DMS153 (cell line): ENCODE measurements at regions not wholly inside any gene's neighbourhood (a gene's known extent, or its start where the extent isn't known, plus 50 kb on each side); places are given as distances from the start of the nearest gene placed in this dataset.
"Not testable (repeated sequence)": the region's sequence is repeated elsewhere in the genome, so short reads cannot be mapped to it uniquely, and the experiment has no call there.

ENCODE experiments used
- DNase-seq: peaks from one replicate; lab custom pipeline; 2025; lab: John Stamatoyannopoulos, UW

DNA sequence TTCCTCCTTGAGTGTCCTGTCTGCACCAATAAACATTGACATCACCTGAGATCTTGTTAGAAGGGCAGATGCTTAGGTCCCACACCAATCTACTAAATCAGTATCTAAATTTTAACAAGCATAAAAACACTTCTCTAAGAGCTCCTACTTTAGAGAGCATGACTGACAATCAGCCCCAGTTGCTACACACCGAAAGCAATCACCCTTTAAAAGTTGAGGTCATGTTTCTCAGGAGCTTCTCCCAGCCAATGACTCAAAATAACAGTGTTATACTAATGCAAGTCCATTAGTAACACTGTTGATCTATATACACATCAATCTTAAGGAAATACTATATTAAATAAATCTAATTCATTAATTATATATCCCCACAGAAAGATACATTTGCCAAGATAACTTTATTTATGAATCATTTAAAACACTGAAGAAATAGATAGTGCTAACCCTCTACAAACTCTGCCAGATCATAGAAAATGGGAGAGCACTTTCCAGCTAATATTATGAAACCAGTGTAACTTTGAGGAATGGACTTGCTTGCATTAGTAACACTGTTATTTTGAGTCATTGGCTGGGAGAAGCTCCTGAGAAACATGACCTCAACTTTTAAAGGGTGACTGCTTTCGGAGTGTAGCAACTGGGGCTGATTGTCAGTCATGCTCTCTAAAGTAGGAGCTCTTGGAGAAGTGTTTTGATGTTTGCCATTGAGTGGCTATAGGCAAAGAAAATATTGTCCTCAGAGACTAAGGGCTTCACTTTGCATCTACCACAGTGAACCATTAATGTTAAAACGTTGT lies 109.8 kb upstream of the HDX start:
- DNase-seq: no peak

DNA sequence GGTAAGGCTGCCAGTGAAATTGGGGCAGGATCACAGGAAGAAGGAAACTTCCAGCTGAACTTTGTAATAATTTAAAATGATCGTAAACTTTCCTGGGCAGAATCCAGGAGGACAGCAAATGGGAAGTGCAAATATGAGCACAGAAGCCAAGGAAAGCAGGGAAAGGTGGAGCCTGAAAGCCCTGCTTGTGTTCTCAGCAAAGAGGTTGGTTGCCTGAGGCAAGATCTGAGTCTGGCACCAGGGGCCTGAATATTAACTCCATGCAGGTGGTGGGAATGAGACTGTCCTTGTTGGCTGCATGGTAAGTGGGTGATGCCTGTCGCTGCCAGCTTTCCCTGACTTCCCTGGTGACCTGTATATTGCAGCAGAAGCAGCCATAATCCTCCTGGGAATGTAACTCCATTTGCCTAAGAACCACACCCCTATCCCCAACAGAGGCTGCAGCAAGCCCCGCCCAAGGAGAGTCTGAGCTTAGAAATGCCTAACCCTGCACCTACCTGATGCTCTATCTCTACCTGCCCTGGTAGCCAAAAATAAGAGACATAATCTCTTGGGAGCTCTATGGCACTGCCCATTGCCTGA lies 132.0 kb upstream of the HDX start:
- DNase-seq: no peak

DNA sequence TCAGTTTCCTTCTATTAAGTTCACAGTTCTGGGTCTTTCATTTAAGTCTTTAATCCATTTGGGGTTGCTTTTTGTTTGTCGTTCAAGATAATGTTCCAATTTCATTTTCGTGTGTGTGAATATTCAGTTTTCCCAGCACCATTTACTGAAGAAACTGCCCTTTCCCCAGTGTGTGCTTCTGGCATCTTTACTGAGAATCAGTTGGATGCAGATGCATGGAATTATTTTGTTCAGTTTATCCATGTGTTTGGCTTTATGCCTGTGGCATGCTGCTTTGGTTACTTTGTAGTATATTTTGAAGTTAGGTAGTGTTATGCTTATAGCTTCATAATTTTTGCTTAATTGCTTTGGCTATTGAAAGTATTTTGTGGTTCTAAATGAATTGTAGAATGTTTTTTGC lies 163.8 kb upstream of the HDX start:
- no peak for DNase-seq

DNA sequence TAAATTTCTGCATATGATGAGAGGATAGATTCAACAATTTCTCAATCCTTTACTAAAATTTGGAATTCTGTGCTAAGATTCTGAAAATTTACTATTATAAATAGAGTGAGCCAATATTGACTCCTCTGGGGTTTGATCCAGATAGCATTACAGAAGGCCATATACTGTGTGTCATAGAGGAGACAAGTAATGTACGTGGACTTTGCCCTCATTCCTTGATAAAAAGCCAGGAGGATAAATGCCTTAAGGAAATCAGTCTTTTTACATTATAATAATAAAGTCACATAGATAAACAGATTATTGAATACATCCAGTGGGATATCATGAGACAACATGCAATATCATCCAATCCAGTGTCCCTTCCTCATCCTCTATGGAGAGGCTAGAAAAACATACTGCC lies 188.0 kb upstream of the HDX start:
- no peak for DNase-seq

DNA sequence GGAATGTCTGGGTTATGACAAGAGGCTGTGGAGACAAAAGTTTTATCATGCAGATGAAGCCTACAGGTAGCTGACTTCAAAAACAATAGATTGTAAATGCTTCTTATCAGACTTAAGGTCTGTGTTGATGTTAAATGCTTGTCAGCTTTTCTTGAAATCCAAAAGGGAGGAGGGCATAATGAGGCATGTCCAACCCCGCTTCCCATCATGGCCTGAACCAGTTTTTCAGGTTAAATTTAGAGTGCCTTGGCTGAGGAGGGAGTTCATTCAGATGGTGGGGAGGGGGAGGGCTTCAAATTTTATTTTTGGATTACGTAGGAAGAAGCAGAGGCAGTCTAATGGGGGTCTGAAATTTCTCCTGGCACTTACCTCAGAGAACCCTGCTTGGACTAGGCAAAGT lies 207.7 kb upstream of the HDX start:
- DNase-seq: no peak

DNA sequence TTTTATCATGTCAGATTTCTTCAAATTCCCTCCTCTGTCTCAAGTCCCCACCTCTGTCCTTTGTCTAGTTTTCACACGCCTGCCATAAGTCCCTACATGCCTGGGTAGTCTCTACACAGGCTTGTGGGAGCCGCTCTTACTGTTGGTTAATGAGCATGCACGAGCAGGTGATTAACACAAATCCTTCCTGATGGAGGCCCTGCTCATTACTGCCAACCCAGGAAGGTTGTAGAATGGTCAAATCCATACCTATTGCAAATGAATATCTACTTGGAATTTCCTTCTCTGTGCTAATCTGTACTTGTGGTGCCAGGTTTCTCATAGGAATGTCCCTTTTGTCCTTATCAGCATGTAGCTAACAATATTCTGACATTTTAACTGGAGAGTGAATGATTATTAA lies 208.4 kb upstream of the HDX start:
- DNase-seq: no peak

DNA sequence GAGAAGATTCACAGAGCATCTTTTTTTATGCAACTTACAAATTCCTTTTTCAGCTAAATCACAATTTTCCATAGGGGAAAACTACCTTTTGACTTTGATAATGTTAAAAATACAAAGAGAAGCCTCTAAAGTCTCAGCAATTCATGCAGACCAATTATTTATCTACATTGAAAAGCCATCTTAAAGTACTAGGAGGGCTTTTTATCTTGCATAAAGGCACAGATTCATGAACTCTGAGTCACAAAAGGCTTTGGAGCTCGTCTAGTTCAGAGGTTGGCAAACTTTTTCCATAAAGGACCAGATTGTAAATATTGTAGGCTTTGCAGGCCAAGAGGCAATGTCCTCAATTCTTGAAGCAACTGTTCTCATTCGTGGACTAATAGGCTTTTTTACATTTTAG lies 210.4 kb upstream of the HDX start:
- no peak for DNase-seq

DNA sequence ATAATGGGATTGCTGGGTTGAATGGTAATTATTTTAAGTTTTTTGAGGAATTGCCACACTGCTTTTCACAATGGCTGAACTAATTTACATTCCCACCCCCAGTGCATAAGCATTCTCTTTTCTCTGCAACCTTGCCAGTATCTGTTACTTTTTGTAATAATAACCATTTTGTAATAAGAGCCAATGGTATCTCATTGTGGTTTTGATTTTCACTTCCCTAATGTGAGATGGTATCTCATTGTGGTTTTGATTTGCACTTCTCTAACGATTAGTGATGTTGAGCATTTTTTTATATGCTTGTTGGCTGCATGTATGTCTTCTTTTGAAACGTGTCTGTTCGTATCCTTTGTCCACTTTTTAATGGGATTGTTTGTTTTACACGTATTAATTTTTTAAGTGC lies 213.1 kb upstream of the HDX start:
- no peak for DNase-seq

DNA sequence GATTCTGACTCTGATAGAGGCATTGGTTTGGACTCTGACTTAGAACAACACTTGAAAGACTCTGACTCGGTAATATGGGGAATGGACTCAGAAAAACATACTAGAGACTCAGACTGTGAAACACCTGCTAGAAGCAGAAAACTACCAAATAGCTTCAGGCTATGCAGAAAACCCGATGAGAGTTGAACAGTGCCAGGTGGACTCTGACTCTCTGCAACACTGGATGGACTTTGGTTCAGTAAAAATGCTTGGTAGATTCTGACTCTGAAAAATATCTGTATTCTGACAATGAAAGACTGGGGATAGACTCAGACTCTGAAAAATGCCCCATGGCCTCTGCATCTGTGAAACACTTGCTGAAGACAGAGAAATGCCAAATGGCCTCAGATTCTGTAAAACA lies 215.1 kb upstream of the HDX start:
- no peak for DNase-seq

DNA sequence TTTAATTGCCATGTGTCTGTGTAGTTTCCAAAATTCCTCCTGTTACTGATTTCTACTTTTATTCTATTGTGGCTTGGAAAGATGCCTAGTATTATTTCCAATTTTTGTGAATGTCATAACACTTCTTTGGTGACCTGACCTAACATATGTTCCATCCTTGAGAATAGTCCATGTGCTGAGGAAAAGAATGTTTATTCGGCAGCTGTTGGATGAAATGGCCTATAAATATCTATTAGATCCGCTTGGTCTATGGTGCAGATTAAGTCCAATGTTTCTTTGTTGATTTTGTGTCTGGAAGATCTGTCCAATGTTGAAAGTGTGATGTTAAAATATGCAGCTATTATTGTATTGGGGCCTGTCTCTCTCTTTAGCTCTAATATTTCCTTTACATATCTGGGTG lies 219.2 kb upstream of the HDX start:
- no peak for DNase-seq

DNA sequence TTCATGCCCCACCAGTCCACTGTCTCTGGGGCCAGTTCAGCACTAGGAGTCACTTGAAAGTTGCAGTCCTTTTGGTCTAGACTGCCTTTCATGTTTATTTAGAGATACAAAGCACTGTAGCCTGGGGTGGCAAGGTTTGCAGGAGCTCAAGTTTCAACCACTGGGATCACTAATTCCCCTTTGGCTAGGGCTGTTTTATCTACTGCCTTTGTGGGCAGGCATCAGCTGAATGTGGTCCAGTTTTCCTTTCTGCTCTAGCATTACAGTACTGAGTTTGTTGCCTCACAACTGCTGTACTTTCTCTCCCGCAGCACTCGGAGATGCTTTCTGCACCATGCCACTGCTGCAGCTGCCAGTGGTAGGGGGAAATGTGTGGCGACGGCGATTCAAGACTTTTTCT lies 222.3 kb upstream of the HDX start:
- DNase-seq: no peak

DNA sequence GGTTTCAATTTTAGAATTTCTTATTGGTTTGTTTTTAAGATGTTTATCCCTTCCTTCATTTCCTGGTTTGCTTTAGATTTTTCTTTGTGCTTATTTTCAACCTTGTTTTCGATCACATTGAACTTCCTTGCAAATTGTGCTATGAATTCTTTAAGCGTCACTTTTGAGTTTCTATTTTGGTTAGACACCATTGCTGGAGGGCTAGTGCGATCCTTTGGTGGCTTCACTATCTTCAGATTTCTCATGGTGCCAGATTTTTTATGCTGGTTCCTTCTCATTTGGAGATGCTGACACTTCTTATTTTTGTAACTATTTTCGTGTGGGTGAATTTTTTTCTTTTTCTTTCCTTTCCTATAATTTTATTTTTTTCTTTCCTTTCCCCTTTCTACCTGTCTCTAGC lies 227.2 kb upstream of the HDX start:
- DNase-seq: no peak

DNA sequence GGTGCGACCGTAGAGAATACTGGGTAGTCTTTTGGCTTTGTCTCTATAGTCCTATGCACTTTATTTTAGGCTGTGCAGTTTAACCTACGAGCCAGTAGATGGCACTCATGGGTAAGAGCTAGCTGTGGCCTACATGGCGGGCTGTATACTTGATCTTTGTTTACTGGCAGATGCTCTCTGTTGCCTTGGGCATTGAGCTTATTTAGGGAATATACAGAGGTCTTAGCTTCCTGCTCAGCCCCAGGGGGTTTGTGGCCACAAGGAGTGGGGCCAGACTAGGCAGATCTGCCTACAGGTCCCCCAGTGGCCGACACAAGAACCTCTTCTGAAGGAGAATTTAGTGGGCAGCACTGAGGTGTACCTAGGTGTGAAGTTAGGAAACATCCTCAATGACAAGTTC lies 227.6 kb upstream of the HDX start:
- DNase-seq: peak; percentile 34

DNA sequence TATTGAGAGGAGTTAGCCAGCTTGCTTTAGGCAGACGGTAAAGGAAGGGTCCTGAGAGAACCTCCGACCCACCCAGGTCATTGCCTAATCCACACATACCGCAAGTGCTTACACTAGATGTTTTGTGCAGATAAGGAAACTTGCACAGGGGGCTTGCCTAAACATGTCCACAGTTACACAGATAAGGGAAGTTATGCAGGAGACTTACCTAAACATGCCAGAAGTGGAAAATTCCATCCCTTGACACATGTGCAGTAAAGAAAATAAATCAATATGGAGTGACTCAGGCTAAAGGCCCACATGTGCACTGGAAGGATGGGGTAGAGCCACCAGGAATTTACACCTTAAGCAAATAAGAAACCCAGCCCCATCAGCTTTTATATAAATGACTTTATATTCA lies 232.8 kb upstream of the HDX start:
- DNase-seq: no peak

DNA sequence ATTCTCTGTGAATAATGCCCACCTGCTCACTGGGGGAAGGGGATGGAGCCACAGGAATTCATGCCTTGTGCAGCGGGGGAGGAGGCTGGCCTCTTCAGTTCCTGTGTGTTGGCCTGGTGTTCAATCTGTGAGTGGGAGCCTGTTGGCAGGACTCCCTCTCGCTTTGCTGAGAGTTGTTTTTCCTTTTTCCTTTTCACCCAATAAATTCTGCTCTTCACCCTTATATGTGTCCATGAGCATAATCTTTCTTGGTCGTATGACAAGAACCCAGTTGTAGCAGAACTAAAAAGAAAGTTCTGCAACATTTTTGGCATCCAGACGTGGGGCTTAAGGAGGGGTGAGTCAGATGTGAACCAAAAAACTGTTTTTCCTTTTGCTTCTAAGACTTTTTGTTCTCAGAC lies 235.2 kb upstream of the HDX start:
- DNase-seq: no peak

DNA sequence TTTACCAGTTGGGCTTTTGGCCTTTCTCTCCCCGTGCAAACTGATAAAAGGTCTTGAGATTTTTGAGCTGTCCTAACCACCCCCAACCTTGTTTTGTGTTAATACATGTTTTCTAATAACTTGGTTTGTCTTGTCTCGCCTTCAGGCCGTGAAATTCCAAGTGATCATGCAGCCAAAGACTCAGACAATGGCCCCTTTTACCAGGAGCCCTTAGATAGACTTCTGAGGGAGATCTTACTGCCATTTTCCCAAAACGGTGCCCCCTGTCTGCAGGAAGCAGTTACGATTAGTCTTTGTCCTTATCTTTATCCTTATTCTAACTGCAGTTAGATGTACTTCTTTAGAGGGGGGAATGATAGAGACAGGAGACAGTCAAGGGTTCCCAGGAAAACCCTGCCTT lies 245.3 kb upstream of the HDX start:
- DNase-seq: no peak

DNA sequence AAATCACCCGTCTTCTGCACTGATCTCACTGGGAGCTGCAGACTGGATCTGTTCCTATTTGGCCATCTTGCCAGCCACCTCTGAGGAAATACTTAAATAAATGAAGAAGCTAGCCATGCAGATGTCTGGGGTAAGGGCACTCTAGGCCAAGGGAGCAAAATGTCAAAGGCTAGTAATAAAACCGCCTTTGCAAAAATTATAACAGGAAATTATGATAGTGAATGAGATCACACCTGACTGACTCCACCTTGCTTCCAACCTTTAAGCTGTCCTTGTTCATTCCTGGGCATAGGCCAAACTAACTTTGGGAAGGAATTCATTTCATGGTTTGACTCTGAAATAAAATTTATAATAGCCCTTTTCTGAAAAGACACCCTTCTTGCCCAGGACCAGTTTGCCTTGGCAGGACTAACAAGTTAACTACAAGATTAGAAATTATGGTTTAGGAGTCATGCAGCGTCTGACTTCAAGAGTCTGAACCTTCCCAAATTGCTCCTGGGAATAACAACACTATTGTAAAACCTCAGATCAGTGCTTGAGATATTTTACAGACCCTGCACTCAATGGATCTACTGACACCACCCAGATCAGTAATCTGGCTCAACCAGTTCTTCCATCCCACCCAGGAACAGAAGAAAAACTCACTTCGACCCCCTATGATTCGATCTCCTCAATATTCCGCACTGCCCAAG lies 246.9 kb upstream of the HDX start:
- no peak for DNase-seq

DNA sequence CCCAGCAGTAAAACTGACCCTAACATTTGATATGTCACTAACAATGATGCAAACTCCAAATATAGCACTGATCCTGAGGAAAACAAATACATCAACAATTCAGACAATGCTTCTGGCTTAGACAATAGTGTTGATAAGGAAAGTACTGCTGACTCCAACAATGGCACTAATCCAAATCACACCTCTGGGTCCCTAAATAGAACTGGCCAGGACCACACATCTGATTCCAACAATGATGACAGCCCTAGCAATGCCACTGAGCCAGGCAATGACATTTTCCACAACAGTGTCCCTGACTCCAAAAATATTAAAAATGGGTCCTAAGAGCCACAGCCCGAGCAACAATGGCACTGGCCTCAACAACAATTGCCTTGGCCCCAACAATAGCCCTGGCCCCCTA lies 243.1 kb upstream of the APOOL start:
- DNase-seq: no peak

DNA sequence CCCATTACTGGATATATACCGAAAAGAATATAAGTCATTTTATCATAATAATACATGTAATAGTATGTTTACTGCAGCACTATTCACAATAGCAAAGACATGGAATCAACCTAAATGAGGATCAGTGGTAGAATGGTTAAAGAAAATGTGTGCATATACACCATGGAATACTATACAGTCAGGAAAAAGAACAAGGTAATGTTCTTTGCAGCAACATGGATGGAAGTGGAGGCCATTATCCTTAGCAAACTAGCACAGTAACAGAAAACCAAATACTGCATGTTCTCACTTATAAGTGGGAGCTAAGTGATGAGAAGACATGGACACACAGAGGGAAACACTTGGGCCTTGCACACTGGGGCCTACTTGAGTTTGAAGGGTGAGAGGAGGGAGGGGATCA lies 207.4 kb upstream of the APOOL start:
- DNase-seq: no peak

DNA sequence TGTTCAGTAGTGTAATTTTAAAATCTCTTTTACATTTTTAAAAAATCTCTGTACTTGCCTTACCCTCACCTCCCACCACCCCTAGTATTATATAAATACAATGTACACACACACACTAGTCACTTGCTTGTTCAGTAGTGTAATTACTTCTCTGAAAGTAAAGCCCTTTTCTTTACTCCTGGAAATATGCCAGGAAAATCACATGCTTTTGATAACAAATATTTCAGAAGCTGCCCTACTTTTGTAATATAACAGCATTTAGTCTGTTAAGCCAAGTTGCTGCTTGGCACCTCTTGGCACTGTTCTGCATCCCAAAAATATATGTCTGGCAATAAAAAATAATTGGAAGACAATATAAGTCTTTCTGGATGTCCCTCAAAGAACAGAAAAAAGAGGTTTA lies 172.8 kb upstream of the APOOL start:
- DNase-seq: no peak

DNA sequence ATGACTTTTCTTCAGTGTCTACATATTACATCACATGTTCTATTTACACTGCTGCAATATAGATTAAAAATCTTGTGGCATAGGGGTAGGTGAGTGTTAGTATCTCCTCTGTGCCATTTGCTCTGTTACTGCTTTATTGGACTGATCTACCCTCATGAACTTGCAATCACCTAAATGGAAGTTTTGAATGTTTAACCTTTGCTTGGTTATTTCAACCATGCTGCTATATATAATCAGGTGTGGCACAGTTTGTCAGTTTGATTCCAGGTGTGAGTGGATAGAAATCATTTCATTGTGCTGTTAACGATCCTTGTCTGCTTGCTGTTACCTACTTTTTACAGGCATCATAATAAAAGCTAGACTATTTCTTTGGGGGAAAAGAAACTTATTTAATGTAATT lies 157.1 kb upstream of the APOOL start:
- DNase-seq: not testable (repeated sequence)

DNA sequence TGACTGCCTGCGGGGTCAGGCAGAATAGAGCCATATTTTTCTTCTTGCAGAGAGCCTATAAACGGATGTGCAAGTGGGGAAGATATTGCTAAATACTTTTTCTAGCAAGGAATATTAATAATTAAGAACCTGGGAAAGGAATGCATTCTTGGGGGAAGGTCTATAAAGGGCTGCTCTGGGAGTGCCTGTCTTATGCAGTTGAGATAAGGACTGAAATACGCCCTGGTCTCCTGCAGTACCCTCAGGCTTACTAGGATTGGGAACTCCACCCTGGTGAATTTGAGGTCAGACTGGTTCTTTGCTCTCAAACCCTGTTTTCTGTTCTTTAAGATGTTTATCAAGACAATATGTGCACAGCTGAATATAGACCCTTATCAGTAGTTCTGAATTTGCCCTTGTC lies 152.5 kb upstream of the APOOL start:
- not testable (repeated sequence) for DNase-seq

DNA sequence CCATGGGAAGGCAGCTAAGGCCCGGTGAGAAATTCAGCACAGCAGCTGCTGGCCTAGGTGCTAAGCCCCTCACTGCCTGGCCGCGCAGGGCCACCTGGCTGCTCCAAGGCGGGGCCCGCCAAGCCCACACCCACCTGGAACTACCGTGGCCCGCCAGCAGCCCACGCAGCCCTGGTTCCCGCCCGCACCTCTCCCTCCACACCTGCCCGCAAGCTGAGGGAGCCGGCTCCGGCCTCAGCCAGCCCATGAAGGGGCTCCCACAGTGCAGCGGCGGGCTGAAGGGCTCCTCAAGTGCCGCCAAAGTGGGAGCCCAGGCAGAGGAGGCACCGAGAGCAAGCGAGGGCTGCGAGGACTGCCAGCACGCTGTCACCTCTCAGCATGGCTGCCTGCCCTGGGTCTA lies 146.9 kb upstream of the APOOL start:
- not testable (repeated sequence) for DNase-seq

DNA sequence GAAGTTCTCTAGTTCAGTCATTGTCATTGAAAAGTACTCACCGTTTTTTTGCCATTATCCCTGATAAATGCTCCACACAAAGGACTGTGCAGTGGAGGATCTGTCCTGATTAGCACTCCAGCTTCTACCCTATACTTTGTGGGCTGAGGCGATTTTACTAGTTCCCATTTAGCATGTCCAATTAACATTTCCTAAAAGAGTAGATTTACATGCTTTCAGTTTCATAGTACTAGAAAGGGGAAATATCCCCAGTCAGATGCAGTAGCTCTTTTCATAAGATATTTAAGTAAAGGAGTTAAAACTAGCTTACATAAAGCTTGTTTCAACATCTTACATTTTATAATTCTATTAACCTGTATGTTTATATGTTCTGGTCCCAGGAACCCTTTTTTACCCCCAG lies 144.9 kb upstream of the APOOL start:
- DNase-seq: not testable (repeated sequence)
